Thymus (tissue), 11 donors: ENCODE measurements at regions not wholly inside any gene's neighbourhood (a gene's known extent, or its start where the extent isn't known, plus 50 kb on each side); places are given as distances from the start of the nearest gene placed in this dataset.

ENCODE experiments used
- DNase-seq, 9 donors: peaks; one replicate each; pipeline ENCODE4 v3.0.0-alpha.2; 2013; ENCODE audit warnings: low spot score in 9 of 9, low read depth in 6 of 9, missing footprints in 1 of 9
- H3K27ac ChIP-seq, 2 donors: one replicate each; pipeline ENCODE4 v1.5.1; 2013; ENCODE audit warnings: control low read depth in 1 of 2, low read depth in 1 of 2, low read length in 1 of 2, mild to moderate bottlenecking in 1 of 2, moderate library complexity in 1 of 2
- H3K27me3 ChIP-seq, 2 donors: one replicate each; pipeline ENCODE4 v1.5.1; 2013; ENCODE audit warnings: low read length in 1 of 2; ENCODE audit not compliant: control insufficient read depth in 2 of 2, insufficient read depth in 1 of 2
- H3K36me3 ChIP-seq, 2 donors: one replicate each; pipeline ENCODE4 v1.5.1; 2013; ENCODE audit warnings: low read length in 1 of 2, mild to moderate bottlenecking in 1 of 2, moderate library complexity in 1 of 2; ENCODE audit not compliant: control insufficient read depth in 2 of 2, insufficient read depth in 2 of 2
- H3K4me1 ChIP-seq, 2 donors: one replicate each; pipeline ENCODE4 v1.5.1; 2013; ENCODE audit warnings: low read length in 2 of 2; ENCODE audit not compliant: control insufficient read depth in 2 of 2, insufficient read depth in 2 of 2
- H3K4me3 ChIP-seq, 2 donors: one replicate each; pipeline ENCODE4 v1.5.1; 2013; ENCODE audit warnings: low read length in 2 of 2, control low read depth in 1 of 2, mild to moderate bottlenecking in 1 of 2
- H3K9me3 ChIP-seq, 2 donors: one replicate each; pipeline ENCODE4 v1.5.1; 2013; ENCODE audit warnings: low read length in 1 of 2, mild to moderate bottlenecking in 1 of 2; ENCODE audit not compliant: control insufficient read depth in 2 of 2, insufficient read depth in 1 of 2
- WGBS: extraction: QIAGEN DNeasy Blood & Tissue Kit; methylation state at CpG from one replicate; pipeline ENCODE4 v1.1.7; 2013; 5-methylcytosine and 5-hydroxymethylcytosine counted together
- donor health status: healthy.

DNA sequence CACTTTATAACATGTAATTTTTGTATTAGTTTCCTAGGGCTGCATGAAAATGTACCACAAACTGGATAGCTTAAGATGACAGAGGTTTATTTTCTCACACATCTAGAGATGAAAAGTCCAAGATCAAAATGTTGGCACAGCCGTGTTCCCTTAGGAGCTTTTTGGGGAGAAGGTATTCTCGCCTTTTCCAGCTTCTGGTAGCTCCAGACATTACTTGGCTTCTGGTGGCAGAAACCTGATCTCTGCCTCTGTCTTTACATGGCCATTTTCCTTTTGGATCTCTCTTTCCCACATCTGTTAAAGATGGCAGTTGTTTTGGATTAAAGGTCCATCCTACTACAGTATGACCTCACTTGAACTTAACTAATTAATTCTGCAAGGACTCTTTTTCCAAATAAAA lies 885.7 kb upstream of the CDH8 start:
- Histone ChIP-seq H3K27me3 (no peaks in the 10 kb centered on the region), H3K36me3 (no peaks in the 10 kb centered on the region), H3K4me1 (no peaks in the 10 kb centered on the region), H3K27ac (no peak overlapping the region), H3K9me3 (no peaks in the 10 kb centered on the region), H3K4me3 (no peak overlapping the region)
- WGBS, result 83% methylated on average over 2 of the region's 2 CpGs
- no peak for DNase-seq

- no peaks in the 10 kb centered on the region for H3K4me1 ChIP-seq
- no peak overlapping the region for H3K27ac ChIP-seq
- no peak overlapping the region for H3K4me3 ChIP-seq
- no peaks in the 10 kb centered on the region for H3K36me3 ChIP-seq
- no peak for DNase-seq
- peaks cover 0 to 4% of the 10 kb centered on the region in 2 donors for H3K9me3 ChIP-seq
- no peaks in the 10 kb centered on the region for H3K27me3 ChIP-seq
These were observed 877.7 kb upstream of the CDH8 start for GRCh38 chr16:62913924-62914323.

DNA sequence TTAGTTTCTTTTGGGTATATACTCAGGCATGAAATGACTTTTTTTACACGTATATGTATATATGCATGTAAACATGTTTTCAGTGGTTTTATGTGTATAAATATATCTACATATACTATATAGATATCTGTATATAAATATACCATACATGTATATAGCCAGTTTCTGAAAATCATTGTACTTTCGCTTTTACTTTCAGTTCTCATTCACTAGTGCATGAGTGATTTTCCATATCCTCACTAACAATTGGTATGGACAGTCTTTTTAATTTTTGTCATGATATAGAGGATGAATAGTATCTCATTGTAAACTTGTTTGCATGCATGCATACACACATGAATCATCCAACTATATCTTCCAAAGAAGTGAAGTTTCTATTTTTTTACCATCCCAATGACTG lies 877.1 kb upstream of the CDH8 start:
- no peaks in the 10 kb centered on the region for H3K36me3 ChIP-seq
- no peaks in the 10 kb centered on the region for H3K4me1 ChIP-seq
- DNase-seq, result no peak
- no peak overlapping the region for H3K4me3 ChIP-seq
- 97% methylated on average over 2 of the region's 2 CpGs for whole genome bisulfite sequencing
- H3K27ac ChIP-seq, result no peak overlapping the region
- H3K27me3 ChIP-seq, result no peaks in the 10 kb centered on the region
- peaks cover 0 to 4% of the 10 kb centered on the region in 2 donors for H3K9me3 ChIP-seq

DNA sequence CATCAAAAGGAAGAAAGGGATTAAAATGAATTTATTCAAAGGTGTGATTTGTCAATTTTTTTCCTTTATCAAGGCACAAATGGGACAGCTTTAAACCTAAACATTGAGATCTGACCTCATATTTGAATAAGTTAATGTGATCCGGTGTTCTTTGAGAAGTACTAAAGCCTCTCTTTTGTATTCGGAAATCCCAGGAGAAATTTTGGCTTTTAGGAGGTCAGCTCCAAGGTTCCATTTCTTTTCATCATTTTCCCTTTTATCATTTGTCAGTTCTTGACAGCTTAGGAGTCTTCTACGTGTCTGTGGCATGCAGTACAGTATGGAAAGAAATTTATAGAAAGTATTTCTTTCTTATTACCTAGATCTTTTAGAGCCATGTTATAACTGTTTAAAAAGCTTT lies 873.4 kb upstream of the CDH8 start:
- no peak for DNase-seq
- peaks cover 0 to 4% of the 10 kb centered on the region in 2 donors for H3K9me3 ChIP-seq
- WGBS, result 88% methylated on average over 3 of the region's 3 CpGs
- no peak overlapping the region for H3K27ac ChIP-seq
- no peaks in the 10 kb centered on the region for H3K27me3 ChIP-seq
- H3K4me1 ChIP-seq, result no peaks in the 10 kb centered on the region
- H3K36me3 ChIP-seq, result no peaks in the 10 kb centered on the region
- no peak overlapping the region for H3K4me3 ChIP-seq

GRCh38 chr16:62907562-62907961 lies 871.3 kb upstream of the CDH8 start:
- Histone ChIP-seq H3K9me3 (peaks cover 0 to 4% of the 10 kb centered on the region in 2 donors), H3K27ac (no peak overlapping the region), H3K36me3 (no peaks in the 10 kb centered on the region), H3K4me3 (no peak overlapping the region), H3K27me3 (no peaks in the 10 kb centered on the region), H3K4me1 (no peaks in the 10 kb centered on the region)
- 99% methylated on average over 1 of the region's 1 CpG for WGBS
- no peak for DNase-seq

- Histone ChIP-seq H3K4me3 (no peak overlapping the region), H3K4me1 (no peaks in the 10 kb centered on the region), H3K9me3 (no peaks in the 10 kb centered on the region), H3K36me3 (no peaks in the 10 kb centered on the region), H3K27ac (no peak overlapping the region), H3K27me3 (no peaks in the 10 kb centered on the region)
- WGBS, result 65% methylated on average over 5 of the region's 5 CpGs
- DNase-seq, result no peak
These were observed 867.8 kb upstream of the CDH8 start for GRCh38 chr16:62903961-62904502.

GRCh38 chr16:62899737-62900136 lies 863.5 kb upstream of the CDH8 start:
- Histone ChIP-seq H3K27ac (no peak overlapping the region), H3K4me1 (no peaks in the 10 kb centered on the region), H3K9me3 (no peaks in the 10 kb centered on the region), H3K27me3 (no peaks in the 10 kb centered on the region), H3K36me3 (no peaks in the 10 kb centered on the region), H3K4me3 (no peak overlapping the region)
- DNase-seq, result no peak
- 91% methylated on average over 1 of the region's 1 CpG for WGBS

GRCh38 chr16:62889097-62889496 lies 852.9 kb upstream of the CDH8 start:
- over 99% methylated on average over 2 of the region's 2 CpGs for WGBS
- no peak overlapping the region for H3K27ac ChIP-seq

GRCh38 chr16:62883509-62883908 lies 847.3 kb upstream of the CDH8 start:
- Histone ChIP-seq H3K27me3 (no peaks in the 10 kb centered on the region), H3K4me3 (no peak overlapping the region), H3K36me3 (no peaks in the 10 kb centered on the region), H3K27ac (no peak overlapping the region), H3K9me3 (peaks cover 0 to under 1% of the 10 kb centered on the region in 2 donors), H3K4me1 (no peaks in the 10 kb centered on the region)
- DNase-seq, result no peak
- 85% methylated on average over 5 of the region's 5 CpGs for WGBS

More at GRCh38 chr16:62889097-62889496, 852.9 kb upstream of the CDH8 start:
- DNase-seq, result no peak
- H3K4me1 ChIP-seq, result no peaks in the 10 kb centered on the region
- no peaks in the 10 kb centered on the region for H3K36me3 ChIP-seq
- H3K4me3 ChIP-seq, result no peak overlapping the region
- H3K27me3 ChIP-seq, result no peaks in the 10 kb centered on the region
- no peaks in the 10 kb centered on the region for H3K9me3 ChIP-seq
